ENCODE measurements at regions not wholly inside any gene's neighbourhood (a gene's known extent, or its start where the extent isn't known, plus 50 kb on each side); places are given as distances from the start of the nearest gene placed in this dataset.
A peak's percentile ranks its signal among the peaks of the same experiment; 100 is the strongest.

DNA sequence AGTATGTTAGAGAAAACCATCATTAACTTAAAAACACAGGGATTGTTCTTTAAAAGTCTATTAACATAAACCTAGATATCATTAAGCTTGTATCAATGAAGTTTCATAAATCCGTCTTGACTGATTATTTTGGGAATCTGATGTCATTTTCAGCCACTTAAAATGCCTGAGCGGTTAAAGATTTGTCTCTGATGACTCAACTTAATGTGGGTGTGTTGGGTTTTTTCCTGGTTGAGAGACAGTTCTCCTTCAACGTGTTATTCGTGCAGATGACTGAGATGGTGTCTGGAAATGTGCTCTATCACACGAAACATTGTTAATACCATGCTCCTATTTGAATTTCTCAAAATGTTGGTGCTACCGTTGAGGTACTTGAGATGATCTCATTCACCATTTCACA is 227.3 kb upstream of the TENM3 start:
- Histone ChIP-seq H3K4me1 (no peaks in the 10 kb centered on the region), H3K9me3 (no peaks in the 10 kb centered on the region), H3K27ac (no peak overlapping the region), H3K27me3 (no peaks in the 10 kb centered on the region), H3K36me3 (no peaks in the 10 kb centered on the region), H3K4me3 (replicated peaks in 1 of 3) (no peak overlapping the region)
- DNase-seq = no peak
- WGBS, 2 donors = 86 to 87% methylated on average over 6 of the region's 6 CpGs
- TF ChIP-seq POLR2A (IDR thresholded peaks at IDR 0.05) = no peak
- TF ChIP-seq, protein P1, sequence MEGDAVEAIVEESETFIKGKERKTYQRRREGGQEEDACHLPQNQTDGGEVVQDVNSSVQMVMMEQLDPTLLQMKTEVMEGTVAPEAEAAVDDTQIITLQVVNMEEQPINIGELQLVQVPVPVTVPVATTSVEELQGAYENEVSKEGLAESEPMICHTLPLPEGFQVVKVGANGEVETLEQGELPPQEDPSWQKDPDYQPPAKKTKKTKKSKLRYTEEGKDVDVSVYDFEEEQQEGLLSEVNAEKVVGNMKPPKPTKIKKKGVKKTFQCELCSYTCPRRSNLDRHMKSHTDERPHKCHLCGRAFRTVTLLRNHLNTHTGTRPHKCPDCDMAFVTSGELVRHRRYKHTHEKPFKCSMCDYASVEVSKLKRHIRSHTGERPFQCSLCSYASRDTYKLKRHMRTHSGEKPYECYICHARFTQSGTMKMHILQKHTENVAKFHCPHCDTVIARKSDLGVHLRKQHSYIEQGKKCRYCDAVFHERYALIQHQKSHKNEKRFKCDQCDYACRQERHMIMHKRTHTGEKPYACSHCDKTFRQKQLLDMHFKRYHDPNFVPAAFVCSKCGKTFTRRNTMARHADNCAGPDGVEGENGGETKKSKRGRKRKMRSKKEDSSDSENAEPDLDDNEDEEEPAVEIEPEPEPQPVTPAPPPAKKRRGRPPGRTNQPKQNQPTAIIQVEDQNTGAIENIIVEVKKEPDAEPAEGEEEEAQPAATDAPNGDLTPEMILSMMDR (IDR thresholded peaks at IDR 0.05) = no peak
- intact Hi-C loops (cut with DNase I) = no loop called here

DNA sequence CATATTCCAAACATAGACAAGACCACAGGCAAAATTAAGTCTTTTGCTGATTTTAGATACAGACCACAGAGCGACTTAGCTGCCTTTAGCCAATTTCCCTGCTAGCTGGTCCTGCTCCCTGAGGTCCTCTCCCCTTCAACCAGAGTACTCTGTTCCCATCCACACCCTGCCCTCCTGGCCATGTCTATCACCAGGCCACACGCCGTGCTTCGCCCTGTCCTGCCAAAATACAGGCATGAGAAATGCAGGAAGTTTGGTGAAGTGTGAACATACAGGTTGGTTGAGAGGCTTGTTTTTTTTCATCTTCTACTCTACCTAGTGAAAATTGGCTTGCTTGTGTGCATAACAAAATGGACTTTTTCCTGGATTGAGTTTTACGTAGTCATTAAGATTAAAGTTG is 226.2 kb upstream of the TENM3 start:
- TF ChIP-seq, protein P1 (IDR thresholded peaks at IDR 0.05) = no peak
- no peak for TF ChIP-seq POLR2A (IDR thresholded peaks at IDR 0.05)
- H3K4me3 ChIP-seq (replicated peaks in 1 of 3) = no peak overlapping the region
- no peaks in the 10 kb centered on the region for H3K27me3 ChIP-seq
- DNase-seq = peak; percentile 68 to 82
- no peak overlapping the region for H3K27ac ChIP-seq
- H3K36me3 ChIP-seq = no peaks in the 10 kb centered on the region
- WGBS, 2 donors = 46 to 51% methylated on average over 5 of the region's 5 CpGs
- H3K4me1 ChIP-seq = no peaks in the 10 kb centered on the region
- intact Hi-C loops (cut with DNase I) = no loop called here
- no peaks in the 10 kb centered on the region for H3K9me3 ChIP-seq

DNA sequence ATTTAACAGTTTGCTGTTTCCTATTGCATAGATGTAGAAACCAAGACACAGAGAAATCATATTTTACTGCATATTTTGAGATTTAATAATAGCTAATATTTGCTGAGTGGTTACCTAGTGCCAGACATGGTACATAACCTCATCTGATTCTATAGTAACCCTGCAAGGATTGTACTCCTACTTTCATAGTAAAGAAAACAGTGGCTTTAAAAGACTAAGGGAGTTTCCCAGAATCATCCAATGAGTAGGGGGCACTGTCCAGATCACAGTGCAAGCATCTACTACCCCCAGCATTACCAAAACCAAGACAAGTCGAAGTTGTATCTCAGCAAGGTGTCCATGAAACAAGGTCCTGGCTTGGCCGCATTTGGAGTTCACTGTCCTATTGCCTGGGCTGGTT is 224.5 kb upstream of the TENM3 start:
- H3K4me3 ChIP-seq (replicated peaks in 1 of 3) = no peak overlapping the region
- WGBS, 2 donors = 92 to 100% methylated on average over 2 of the region's 2 CpGs
- H3K9me3 ChIP-seq = no peaks in the 10 kb centered on the region
- TF ChIP-seq POLR2A (IDR thresholded peaks at IDR 0.05) = no peak
- TF ChIP-seq, protein P1 (IDR thresholded peaks at IDR 0.05) = no peak
- H3K36me3 ChIP-seq = no peaks in the 10 kb centered on the region
- intact Hi-C loops (cut with DNase I) = no loop called here
- H3K4me1 ChIP-seq = no peaks in the 10 kb centered on the region
- H3K27ac ChIP-seq = no peak overlapping the region
- H3K27me3 ChIP-seq = no peaks in the 10 kb centered on the region
- no peak for DNase-seq

DNA sequence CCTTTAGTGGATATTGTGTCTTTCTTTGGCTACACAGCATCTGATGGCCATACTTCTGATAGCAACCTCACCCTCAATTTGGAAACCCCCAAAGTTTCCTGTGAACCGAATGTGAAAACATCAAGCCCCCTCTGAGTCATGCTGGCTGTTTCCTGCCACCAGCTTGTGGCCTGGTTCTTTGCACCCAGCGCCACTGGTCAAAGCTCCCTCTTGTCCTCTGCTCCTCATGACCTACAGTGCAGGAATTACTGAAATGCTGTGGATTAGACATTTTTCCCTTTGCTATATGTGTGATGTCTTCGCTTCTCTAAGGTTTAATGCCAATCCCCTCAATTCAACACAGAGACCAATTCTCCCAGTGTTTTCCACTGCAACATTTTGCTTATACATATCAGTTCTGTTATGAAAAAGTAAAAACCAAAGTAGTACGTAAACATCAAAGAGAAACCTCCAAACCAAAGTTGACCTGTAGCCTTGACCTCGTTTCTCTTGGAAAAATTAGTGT is 224.0 kb upstream of the TENM3 start:
- Histone ChIP-seq H3K36me3 (no peaks in the 10 kb centered on the region), H3K9me3 (no peaks in the 10 kb centered on the region), H3K27ac (no peak overlapping the region), H3K4me3 (replicated peaks in 1 of 3) (no peak overlapping the region), H3K4me1 (no peaks in the 10 kb centered on the region), H3K27me3 (no peaks in the 10 kb centered on the region)
- intact Hi-C loops (cut with DNase I) = no loop called here
- TF ChIP-seq POLR2A (IDR thresholded peaks at IDR 0.05) = no peak
- TF ChIP-seq, protein P1 (IDR thresholded peaks at IDR 0.05) = no peak
- DNase-seq = no peak
- WGBS, 2 donors = 75 to 84% methylated on average over 5 of the region's 5 CpGs

DNA sequence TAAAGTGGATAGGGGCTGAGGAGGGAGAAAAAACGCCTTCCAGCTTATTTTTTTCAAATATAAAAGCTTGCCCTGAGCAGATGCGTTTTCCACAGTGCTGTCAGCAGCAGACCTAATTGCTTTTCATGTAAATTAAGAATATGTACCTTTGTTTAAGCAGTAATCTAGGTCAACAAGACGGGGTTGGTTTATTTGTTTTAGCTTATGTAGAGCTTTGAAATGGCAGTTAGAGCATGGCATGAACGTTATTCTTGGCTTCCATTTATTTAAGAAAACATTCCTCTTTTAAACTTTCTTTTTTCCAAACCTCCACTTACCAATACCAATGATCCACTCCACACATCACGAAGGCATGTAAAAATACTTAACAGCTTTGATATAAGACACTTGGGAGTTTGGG is 220.3 kb upstream of the TENM3 start:
- intact Hi-C loops (cut with DNase I) = no loop called here
- Histone ChIP-seq H3K4me1 (no peaks in the 10 kb centered on the region), H3K36me3 (no peaks in the 10 kb centered on the region), H3K9me3 (no peaks in the 10 kb centered on the region), H3K27me3 (no peaks in the 10 kb centered on the region), H3K27ac (no peak overlapping the region), H3K4me3 (replicated peaks in 1 of 3) (no peak overlapping the region)
- WGBS, 2 donors = 19 to 27% methylated on average over 5 of the region's 5 CpGs
- TF ChIP-seq POLR2A (IDR thresholded peaks at IDR 0.05) = no peak
- TF ChIP-seq, protein P1 (IDR thresholded peaks at IDR 0.05) = no peak
- no peak for DNase-seq
